Smooth muscle cell (in vitro differentiated cells): ENCODE measurements at regions not wholly inside any gene's neighbourhood (a gene's known extent, or its start where the extent isn't known, plus 50 kb on each side); places are given as distances from the start of the nearest gene placed in this dataset.

ENCODE experiments used
- DNase-seq: peaks from one replicate; lab custom pipeline; 2025; ENCODE audit not compliant: unreplicated experiment; lab: John Stamatoyannopoulos, UW
- H2AFZ ChIP-seq: fragments of 200-600 bp; sonication (generic); 2 replicates; pipeline ENCODE4 v1.6.0; 2016; ENCODE audit warnings: antibody characterized with exemption, low read depth, mild to moderate bottlenecking
- H3F3A ChIP-seq: fragments of 200-600 bp; sonication (generic); 2 replicates; pipeline ENCODE4 v1.6.0; 2017; ENCODE audit warnings: antibody characterized with exemption, low read depth
- H3K27ac ChIP-seq: fragments of 200-600 bp; sonication (generic); 2 replicates; pipeline ENCODE4 v1.5.1; 2016; ENCODE audit warnings: low read depth, mild to moderate bottlenecking
- H3K27me3 ChIP-seq: fragments of 200-600 bp; sonication (generic); 2 replicates; pipeline ENCODE4 v1.6.1; 2016; ENCODE audit warnings: low read depth, mild to moderate bottlenecking
- H3K36me3 ChIP-seq: fragments of 200-600 bp; sonication (generic); 2 replicates; pipeline ENCODE4 v1.5.1; 2016; ENCODE audit warnings: low read depth
- H3K4me1 ChIP-seq: fragments of 200-600 bp; sonication (generic); 2 replicates; pipeline ENCODE4 v1.5.1; 2016; ENCODE audit warnings: low read depth
- H3K4me2 ChIP-seq: fragments of 200-600 bp; sonication (generic); 2 replicates; pipeline ENCODE4 v1.6.0; 2016; ENCODE audit warnings: mild to moderate bottlenecking
- H3K4me3 ChIP-seq: fragments of 200-600 bp; sonication (generic); 2 replicates; pipeline ENCODE4 v1.5.1; 2016; ENCODE audit warnings: mild to moderate bottlenecking
- H3K79me2 ChIP-seq: fragments of 200-600 bp; sonication (generic); 2 replicates; pipeline ENCODE4 v1.6.0; 2016; ENCODE audit warnings: low read depth, mild to moderate bottlenecking
- H3K9ac ChIP-seq: fragments of 200-600 bp; sonication (generic); 2 replicates; pipeline ENCODE4 v1.6.0; 2016; ENCODE audit warnings: low read depth
- H3K9me3 ChIP-seq: fragments of 200-600 bp; sonication (generic); replicated peaks from 2 replicates; pipeline ENCODE4 v1.5.1; 2016; ENCODE audit warnings: low read depth
- H4K20me1 ChIP-seq: fragments of 200-600 bp; sonication (generic); 2 replicates; pipeline ENCODE4 v1.6.0; 2016; ENCODE audit warnings: low read depth
- CTCF ChIP-seq: fragments of 200-600 bp; sonication (generic); IDR thresholded peaks from 2 replicates; pipeline ENCODE4 v1.5.1; 2017; ENCODE audit warnings: borderline replicate concordance, mild to moderate bottlenecking, antibody characterized with exemption; ENCODE audit not compliant: insufficient read depth, poor library complexity, severe bottlenecking
- WGBS: methylation state at CpG from one replicate; pipeline ENCODE4 v1.1.7; 2016; ENCODE audit warnings: low lambda C conversion rate; 5-methylcytosine and 5-hydroxymethylcytosine counted together

- Histone ChIP-seq H3K79me2 (no peaks in the 10 kb centered on the region), H3K9ac (no peak overlapping the region), H3K27ac (no peak overlapping the region), H4K20me1 (no peaks in the 10 kb centered on the region), H3K4me2 (no peak overlapping the region), H3K9me3 (no peaks in the 10 kb centered on the region), H3K4me1 (no peaks in the 10 kb centered on the region), H3K4me3 (no peak overlapping the region), H2AFZ (no peak overlapping the region), H3F3A (no peaks in the 10 kb centered on the region), H3K36me3 (no peaks in the 10 kb centered on the region), H3K27me3 (no peaks in the 10 kb centered on the region)
- no peak for DNase-seq
- TF ChIP-seq CTCF = no peak
- WGBS = 81% methylated on average over 3 of the region's 3 CpGs
Observed at GRCh38 chr4:189850239-189850856, 90.3 kb upstream of the FRG1 start.

DNA sequence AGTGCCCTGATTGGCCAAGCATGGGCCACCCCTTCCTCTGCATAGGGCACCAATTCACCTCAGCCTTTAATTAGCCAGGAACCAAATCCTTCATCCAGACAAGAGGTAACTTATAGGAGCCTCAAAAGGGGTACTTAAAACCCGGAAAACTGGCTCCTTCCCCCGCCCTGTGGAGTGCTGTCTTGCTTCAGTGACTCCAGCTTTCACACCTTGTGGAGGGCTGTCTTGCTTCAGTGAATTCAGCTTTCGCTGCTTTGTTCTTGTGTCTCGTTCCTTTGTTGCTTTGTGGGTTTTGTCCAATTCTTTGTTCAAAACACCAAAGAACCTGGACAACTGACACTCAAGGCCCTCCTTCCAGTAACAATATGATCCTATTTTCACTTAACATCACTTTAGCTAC, 82.2 kb upstream of the FRG1 start:
- no peak for TF ChIP-seq CTCF
- H3K27me3 ChIP-seq = no peaks in the 10 kb centered on the region
- no peaks in the 10 kb centered on the region for H4K20me1 ChIP-seq
- H3K4me1 ChIP-seq = no peaks in the 10 kb centered on the region
- no peaks in the 10 kb centered on the region for H3K36me3 ChIP-seq
- no peak overlapping the region for H2AFZ ChIP-seq
- WGBS = 80% methylated on average over 4 of the region's 4 CpGs
- H3K9me3 ChIP-seq = no peaks in the 10 kb centered on the region
- DNase-seq = no peak
- H3K79me2 ChIP-seq = no peaks in the 10 kb centered on the region
- H3K9ac ChIP-seq = no peak overlapping the region
- no peaks in the 10 kb centered on the region for H3F3A ChIP-seq
- H3K27ac ChIP-seq = no peak overlapping the region
- H3K4me3 ChIP-seq = no peak overlapping the region
- H3K4me2 ChIP-seq = no peak overlapping the region

DNA sequence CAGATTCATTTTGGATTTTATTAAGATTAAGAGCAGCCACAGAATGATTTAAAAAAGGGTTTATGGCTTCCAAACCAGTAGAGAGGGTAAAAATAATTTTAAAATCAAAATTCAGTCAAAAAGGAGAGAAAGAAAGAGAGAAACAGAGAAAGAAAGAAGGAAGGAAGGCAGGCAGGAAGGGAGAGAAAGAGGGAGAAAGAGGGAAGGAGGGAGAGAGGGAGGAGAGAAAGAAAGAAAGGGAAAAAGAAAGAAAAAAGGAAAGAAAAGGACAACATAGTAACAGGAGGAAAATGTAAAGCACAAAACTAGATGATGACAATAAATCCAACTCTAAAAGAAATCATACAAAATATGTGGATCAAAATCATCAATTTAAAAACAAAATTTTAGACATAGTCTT, 79.6 kb upstream of the FRG1 start:
- Histone ChIP-seq H3F3A (no peaks in the 10 kb centered on the region), H4K20me1 (no peaks in the 10 kb centered on the region), H2AFZ (no peak overlapping the region), H3K4me3 (no peak overlapping the region), H3K27ac (no peak overlapping the region), H3K27me3 (no peaks in the 10 kb centered on the region), H3K9ac (no peak overlapping the region), H3K79me2 (no peaks in the 10 kb centered on the region), H3K36me3 (no peaks in the 10 kb centered on the region), H3K4me1 (no peaks in the 10 kb centered on the region), H3K9me3 (no peaks in the 10 kb centered on the region), H3K4me2 (no peak overlapping the region)
- TF ChIP-seq CTCF = no peak
- DNase-seq = no peak

DNA sequence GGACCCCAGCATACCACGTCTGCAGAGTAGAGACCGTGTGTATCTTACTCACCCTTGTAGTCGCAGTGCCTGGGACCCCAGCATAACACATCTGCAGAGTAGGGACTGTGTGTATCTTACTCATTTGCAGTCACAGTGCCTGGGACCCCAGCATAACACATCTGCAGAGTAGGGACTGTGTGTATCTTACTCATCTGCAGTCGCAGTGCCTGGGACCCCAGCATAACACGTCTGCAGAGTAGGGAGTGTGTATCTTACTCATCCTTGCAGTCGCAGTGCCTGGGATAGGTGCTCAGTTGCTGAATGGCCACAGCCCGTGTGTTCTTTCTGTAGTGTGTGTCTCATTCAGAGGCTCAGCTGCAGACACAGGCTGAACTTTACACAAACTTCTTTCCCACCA, 71.4 kb upstream of the FRG1 start:
- no peaks in the 10 kb centered on the region for H3K79me2 ChIP-seq
- H3K9ac ChIP-seq = no peak overlapping the region
- no peak for DNase-seq
- no peak for TF ChIP-seq CTCF
- no peaks in the 10 kb centered on the region for H3F3A ChIP-seq
- H3K9me3 ChIP-seq = no peaks in the 10 kb centered on the region
- H3K27me3 ChIP-seq = no peaks in the 10 kb centered on the region
- H2AFZ ChIP-seq = no peak overlapping the region
- H4K20me1 ChIP-seq = no peaks in the 10 kb centered on the region
- H3K4me3 ChIP-seq = no peak overlapping the region
- H3K36me3 ChIP-seq = no peaks in the 10 kb centered on the region
- H3K27ac ChIP-seq = no peak overlapping the region
- H3K4me1 ChIP-seq = no peaks in the 10 kb centered on the region
- WGBS = 60% methylated on average over 7 of the region's 7 CpGs
- no peak overlapping the region for H3K4me2 ChIP-seq
